NCI-H1694 (cell line): ENCODE measurements at regions not wholly inside any gene's neighbourhood (a gene's known extent, or its start where the extent isn't known, plus 50 kb on each side); places are given as distances from the start of the nearest gene placed in this dataset.
"Not testable (repeated sequence)": the region's sequence is repeated elsewhere in the genome, so short reads cannot be mapped to it uniquely, and the experiment has no call there.

ENCODE experiments used
- DNase-seq: peaks from one replicate; lab custom pipeline; 2025; lab: John Stamatoyannopoulos, UW

DNA sequence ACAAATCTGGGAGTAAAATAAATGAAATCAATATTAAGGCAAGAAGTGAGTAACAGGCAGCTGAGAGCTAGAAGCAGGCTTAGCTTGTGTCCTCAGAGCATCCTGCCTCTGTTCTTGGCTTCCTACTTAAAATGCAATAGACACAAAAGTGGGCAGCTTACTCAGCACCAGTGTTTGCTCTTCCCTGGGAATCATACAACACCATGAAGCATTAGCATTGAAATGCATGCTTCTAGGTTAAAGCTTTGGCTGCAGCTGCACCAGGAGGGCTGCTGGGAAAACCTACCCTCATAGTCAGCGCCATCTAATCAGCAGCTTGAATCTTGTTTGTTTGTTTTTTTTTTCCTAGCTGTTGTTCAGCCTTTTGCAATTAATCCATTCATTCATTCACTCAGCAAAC is 104.2 kb upstream of the VWC2 start:
- DNase-seq: no peak

DNA sequence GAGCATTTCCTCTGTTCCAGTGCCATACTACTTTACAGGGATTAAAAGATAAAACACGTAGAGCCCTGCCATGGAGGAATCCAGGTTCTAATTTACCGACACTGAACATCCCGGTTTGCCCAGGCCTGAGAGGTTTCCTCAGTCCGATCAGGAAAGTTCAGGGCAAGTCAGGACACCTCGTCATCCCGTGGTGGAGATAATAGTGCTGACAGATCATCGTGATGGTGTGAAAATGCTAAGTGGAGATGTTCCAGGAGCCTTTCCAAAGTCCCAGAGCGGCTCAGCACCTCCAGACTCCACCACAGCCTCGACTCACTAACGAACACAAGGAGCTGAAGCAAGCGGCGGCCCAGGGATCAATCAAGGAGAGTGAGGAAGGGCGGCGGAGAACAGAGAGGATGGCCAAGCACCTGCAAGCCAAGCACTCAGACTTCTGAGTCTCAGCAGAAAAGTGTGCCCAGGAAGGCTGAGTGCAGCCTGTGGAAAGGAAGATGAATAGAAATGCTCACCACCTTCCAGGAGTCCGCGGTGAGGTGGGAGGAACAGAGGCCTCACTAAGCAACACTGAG is 103.7 kb upstream of the VWC2 start:
- DNase-seq: no peak

DNA sequence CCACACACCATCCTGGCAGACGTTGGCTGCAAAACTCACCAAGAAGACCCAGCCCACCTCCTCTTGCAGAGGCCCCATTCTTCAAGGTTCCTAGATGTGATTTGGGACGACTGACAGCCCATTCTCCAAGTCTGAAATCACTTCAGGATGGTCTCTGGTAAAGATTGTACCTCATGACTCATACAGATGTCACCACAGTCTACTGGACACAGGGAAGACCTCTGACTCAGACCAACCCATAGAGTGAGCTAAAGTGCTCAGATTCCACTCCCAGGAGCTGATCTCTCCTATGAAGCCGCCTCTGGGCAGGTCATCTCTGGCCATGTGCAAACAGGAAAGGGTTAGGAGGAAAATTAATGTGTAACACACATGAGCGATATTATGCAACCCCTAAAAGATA is 102.4 kb upstream of the VWC2 start:
- no peak for DNase-seq

DNA sequence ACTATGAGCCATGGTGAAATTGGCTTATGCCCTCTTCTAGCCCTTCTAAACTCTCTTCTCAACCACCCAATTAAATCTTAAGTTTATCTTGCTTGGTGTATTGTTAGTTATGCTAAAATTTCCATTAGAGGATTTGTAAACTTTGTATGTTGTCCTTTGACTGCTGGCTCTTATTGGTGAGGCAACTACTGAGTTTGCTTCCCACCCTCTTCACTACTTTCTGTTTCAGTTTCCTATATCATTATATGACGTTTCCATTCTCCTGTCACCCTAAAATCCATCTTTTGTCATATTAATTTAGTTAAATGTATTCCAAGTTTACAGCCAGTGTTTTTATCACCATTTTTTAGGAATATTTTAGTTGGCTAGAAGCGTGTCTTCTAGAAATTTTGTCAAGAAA is 80.9 kb upstream of the VWC2 start:
- no peak for DNase-seq

DNA sequence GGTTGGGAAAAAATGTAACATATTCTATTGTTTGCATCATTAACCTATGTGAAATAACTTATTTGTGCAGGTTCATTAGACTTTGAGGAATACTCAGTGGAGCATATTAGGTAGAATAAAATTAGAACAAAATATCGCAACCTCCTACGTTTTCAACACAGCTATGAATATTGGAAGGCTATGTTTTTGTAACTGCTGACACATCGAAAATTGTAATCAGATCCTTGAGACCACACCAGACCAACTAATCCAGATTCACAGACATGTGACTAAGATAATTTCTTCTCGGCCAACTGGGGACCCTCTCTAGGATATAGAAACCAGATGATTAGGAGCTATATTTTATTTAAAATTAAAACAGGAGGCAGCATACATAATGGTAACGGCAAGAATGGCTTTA is 77.5 kb upstream of the VWC2 start:
- DNase-seq: no peak

DNA sequence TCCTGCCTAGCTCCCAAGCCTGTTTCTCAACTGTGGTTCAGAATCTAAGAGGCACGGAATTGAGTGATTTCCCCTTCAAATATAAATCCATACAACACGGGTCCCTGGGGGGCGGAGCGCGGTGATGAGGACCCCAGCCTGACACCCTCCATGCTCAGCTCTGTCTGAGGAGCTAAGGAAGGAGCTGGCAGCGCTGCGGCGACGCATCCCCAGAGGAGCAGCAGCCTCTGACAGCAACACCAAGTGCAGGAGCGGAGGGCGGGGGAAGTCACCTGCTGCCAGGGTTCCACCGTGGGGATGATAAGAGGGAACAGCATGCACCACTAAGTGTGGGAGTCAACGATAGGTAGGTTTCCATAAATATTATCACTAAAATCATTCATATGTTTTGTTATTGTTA is 72.6 kb upstream of the VWC2 start:
- no peak for DNase-seq

DNA sequence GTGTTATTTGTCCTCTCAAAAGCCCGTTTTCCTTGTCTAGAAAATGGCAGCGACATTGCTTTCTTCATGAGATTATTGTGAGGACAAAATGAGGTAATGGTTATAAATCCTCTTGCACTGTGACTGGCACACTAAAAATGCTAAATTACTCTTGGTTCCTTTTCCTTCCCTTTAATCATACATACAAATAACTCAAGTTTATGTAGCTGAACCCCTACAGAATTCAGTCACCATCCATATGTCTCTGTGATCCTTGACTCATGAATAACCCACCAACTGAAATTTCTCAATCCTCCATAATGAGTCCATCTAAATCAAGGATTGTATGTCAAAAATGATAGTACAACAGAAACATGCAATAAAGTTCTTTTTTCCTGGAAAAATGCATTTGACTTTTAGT is 71.3 kb upstream of the VWC2 start:
- no peak for DNase-seq

DNA sequence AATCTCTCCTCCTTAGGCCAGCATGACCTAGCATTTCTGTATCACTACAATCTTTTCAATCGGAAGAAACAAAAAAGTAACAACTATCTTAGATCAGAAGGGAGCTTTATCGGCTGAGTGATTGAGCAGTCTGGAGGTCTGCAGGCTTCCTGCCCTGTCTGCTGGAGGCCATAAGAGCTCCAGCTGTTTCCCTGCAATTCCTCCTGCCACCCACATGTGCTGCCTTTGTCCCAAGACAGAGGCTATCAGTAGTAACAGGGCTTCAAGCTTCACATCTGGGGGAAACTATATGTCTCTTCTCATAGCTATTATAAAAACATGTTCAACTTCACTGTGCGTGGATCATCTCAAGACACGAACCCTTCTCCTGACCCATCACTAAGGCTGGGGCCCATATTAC is 70.1 kb upstream of the VWC2 start:
- DNase-seq: no peak

DNA sequence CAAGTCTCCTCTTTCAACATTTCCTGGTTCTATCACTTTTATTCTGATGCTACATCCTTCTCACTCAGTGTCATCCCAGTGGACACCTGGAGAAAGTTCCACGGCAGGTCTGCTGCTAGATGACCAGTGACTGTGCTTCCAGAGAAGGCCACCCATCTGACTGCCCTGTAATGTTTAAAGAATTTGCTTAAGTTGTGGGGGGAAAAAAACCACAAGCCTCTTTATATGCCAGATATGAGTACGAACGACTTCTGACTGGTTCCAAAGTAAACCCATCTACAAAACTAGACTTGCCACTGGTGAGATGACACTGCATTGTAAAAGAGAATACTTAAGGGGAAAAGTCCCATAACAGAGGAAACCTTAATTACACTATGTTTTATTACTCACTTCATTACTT is 69.6 kb upstream of the VWC2 start:
- DNase-seq: no peak

DNA sequence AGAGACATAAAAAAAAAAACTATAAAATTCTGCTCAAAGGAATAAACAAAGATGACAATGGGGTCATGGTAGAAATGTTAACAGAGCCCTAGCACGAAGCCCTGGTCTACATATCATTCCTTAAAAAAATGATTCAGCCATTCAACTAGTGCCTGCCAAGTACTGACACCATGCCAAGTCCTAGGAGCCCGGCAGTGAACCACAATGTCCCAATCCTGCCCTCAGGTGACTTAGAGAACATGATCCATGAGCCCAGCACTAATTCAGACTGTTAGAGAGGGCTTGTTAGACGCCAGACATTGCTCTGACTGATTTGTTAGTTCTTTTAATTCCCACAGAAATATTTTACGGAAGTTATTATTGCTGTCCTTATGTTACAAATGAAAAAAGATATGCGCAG is 67.3 kb upstream of the VWC2 start:
- DNase-seq: no peak

DNA sequence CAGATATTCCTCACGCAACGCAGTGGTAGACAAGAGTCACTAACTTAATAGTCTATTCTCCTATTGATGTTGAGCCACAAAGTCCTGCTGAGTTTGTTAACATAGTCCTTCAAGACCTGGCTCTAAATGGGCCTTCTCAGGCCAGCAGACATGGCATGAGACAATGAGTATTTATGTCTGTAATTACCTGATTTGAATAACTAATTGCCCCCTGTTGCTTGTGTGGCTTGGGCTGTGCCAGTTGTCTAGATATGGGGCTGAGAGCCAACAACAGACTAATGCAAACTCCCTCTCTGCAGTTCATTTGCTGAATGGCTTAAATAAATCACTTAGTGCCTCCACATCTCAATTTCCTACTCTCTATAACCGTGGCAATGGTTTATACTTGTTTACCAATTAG is 65.5 kb upstream of the VWC2 start:
- DNase-seq: no peak

DNA sequence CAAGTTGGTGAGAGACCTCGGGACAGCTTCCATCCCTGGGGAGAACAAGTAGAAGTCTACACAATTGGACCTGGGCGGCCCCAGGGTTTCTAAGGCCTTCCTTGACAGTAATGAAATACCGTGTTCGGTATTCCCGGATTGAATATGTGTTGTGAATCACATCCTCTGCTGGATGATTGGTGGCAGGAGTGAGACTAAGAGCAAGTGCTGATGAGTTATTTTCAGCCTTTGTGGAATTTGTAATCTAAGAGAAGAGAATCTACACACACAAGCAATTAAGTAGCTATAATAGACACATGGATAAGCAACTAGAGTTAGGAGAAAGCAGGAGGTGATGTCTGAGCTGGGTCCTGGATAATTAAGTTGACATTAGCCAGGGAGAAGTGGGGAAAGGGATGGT is 64.8 kb upstream of the VWC2 start:
- no peak for DNase-seq

DNA sequence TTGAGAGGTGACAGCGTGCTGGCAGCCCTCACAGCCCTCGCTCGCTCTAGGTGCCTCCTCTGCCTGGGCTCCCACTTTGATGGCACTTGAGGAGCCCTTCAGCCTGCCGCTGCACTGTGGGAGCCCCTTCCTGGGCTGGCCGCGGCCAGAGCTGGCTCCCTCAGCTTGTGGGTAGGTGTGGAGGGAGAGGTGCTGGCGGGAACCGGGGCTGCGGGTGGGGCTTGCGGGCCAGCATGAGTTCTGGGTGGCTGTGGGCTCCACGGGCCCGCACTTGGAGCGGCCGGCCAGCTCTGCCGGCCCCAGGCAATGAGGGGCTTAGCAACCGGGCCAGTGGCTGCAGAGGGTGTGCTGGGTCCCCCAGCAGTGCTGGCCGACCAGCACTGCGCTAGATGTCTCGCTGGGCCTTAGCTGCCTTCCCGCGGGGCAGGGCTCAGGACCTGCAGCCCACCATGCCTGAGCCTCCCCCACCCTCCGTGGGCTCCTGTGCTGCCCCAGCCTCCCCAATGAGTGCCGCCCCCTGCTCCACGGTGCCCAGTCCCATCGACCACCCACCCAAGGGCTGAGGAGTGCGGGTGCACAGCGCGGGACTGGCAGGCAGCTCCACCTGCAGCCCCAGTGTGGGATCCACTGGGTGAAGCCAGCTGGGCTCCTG is 62.2 kb upstream of the VWC2 start:
- not testable (repeated sequence) for DNase-seq

DNA sequence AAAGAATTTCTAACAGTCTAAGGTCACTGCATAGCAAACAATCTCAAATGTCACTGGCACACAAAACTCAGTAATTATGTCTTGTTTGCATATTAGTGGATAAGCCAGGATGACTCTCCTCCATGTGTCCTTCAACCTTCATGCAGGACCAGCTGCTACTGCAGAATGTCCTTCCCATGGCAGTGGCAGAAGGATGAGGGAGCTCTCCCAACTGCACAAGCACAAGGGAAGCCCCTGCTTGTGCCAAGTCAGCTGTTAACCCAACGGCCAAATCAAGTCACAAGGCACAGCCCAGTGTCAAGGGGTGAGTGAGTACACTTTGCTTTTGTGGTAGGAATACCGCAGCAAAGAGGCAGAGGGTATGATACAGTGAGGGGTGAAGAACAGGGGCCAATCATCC is 59.3 kb upstream of the VWC2 start:
- no peak for DNase-seq

DNA sequence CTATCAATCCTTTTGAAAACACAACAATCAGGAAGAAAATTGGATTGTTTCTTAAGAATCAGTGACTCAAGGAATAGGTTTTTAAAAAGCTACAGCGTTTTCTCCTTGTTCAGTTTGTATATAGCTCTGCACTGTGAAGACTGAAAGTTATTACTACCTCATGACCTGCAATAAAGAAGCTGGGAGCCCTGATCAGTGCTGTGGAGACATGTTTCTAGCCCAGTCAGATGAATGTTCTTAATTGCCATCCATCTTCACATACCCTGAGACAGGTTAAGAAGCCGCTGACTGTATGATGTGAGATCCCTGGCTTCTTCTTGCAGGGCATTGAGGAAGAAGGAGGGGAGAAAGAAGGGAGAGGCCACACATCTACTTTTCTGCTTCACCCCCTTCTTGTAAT is 58.0 kb upstream of the VWC2 start:
- no peak for DNase-seq

DNA sequence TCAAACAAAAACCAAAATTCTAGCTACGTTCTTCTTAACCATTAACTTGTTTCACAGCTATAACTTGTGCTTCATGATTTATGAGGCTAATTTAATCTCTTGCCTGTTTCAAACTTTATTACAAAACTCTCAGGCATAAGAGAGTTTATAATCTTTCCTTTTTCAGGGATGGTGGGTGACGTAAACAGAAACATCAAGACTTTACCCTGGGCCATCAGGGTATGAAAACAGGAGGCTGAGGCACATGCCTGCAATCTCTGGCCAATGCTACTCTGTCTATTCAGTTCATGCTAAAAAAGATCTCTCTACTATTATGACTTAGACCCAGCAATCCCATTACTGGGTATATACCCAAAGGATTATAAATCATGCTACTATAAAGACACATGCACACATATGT is 55.9 kb upstream of the VWC2 start:
- DNase-seq: no peak

DNA sequence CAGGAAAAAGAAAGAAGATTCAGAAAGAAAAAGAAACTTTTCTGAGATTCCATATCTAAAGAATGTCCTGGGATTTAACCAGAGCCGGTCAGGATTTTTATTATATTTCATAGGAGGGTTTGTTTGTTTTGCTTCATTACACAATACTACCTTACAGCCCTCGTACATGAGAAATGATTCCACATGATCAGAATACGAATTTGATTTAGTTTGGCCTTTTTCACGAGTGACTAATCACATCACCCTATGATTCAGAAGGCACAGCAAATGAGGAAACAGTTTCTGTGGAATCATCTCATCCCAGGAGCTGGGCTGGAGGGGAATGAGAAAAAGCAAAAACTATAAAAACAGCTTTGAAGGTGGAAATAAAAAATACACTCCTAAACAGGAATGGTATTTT is 54.7 kb upstream of the VWC2 start:
- DNase-seq: no peak

DNA sequence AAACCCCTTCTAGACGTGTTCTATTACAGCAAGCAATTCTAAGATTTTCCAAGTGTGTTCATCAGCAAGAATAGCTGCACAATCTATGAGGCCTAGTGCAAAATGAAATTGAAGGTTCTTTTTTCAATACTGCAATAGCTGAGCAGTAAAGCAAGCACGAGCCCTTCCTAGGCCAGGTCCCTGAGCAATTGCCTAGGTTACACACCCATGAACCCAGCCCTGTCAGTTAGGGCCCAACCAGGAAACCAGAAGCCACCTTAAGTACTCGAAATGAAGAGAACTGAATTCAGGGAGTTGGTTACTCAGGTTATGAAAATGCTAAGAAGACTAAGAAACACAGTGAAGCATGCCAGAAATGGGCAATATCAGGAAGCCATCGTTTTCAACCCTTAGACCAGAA is 52.0 kb upstream of the VWC2 start:
- no peak for DNase-seq
